ENCODE measurements at regions not wholly inside any gene's neighbourhood (a gene's known extent, or its start where the extent isn't known, plus 50 kb on each side); places are given as distances from the start of the nearest gene placed in this dataset.

DNA sequence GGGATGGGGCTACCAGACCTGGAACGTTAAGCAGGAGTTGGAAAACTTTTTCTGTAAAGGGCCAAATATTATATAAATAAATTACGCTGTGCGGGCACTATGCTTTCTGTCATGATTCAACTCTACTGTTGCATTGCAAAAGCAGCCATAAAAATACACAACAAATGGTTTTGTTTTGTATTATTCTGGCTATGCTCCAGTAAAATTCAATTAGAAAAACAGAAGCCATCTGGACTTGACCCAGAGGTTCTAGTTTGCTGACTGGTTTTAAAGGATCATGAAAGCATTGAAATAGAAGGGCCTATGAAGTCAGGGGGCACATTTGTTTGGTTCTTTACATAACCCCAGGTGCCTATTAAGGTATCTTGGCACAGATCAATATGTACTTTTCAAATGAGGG is 647.4 kb upstream of the LMCD1 start:
- TF ChIP-seq MYC (IDR thresholded peaks at IDR 0.05; ENCODE audit: low read depth, low read length), result no peak
- TF ChIP-seq, protein P1, sequence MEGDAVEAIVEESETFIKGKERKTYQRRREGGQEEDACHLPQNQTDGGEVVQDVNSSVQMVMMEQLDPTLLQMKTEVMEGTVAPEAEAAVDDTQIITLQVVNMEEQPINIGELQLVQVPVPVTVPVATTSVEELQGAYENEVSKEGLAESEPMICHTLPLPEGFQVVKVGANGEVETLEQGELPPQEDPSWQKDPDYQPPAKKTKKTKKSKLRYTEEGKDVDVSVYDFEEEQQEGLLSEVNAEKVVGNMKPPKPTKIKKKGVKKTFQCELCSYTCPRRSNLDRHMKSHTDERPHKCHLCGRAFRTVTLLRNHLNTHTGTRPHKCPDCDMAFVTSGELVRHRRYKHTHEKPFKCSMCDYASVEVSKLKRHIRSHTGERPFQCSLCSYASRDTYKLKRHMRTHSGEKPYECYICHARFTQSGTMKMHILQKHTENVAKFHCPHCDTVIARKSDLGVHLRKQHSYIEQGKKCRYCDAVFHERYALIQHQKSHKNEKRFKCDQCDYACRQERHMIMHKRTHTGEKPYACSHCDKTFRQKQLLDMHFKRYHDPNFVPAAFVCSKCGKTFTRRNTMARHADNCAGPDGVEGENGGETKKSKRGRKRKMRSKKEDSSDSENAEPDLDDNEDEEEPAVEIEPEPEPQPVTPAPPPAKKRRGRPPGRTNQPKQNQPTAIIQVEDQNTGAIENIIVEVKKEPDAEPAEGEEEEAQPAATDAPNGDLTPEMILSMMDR (IDR thresholded peaks at IDR 0.05; ENCODE audit: low read depth, low read length), result no peak
- no peak for TF ChIP-seq POLR2A (IDR thresholded peaks at IDR 0.05; ENCODE audit: extremely low read depth, insufficient read length)
- TF ChIP-seq, protein P2, sequence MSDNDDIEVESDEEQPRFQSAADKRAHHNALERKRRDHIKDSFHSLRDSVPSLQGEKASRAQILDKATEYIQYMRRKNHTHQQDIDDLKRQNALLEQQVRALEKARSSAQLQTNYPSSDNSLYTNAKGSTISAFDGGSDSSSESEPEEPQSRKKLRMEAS (IDR thresholded peaks at IDR 0.05; ENCODE audit: low read depth, low read length), result no peak
- no peak overlapping the region for H3K4me3 ChIP-seq (ENCODE audit: low read depth, low read length)
- no peak for DNase-seq (ENCODE audit: low read depth)

DNA sequence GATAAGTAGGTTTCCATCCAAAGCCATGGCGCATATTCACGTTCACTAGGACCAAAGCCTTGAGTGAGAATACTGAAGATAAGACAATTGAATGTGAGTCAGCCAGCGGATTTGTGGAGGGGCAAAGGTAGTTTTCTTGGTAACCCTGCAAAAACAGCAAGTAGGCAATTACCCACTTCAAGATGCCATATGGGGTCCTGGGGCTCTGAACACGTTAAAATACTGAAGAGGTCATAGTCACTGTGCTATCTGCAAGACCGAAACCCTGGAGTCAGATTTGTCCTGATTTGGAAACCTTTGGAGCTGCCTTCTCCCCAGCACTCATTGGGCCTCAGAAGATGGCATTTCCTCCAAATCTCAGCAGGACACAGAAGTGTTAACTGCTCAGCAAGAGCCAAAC is 646.9 kb upstream of the LMCD1 start:
- no peak overlapping the region for H3K4me3 ChIP-seq (ENCODE audit: low read depth, low read length)
- no peak for DNase-seq (ENCODE audit: low read depth)
- TF ChIP-seq, protein P1 (IDR thresholded peaks at IDR 0.05; ENCODE audit: low read depth, low read length), result no peak

DNA sequence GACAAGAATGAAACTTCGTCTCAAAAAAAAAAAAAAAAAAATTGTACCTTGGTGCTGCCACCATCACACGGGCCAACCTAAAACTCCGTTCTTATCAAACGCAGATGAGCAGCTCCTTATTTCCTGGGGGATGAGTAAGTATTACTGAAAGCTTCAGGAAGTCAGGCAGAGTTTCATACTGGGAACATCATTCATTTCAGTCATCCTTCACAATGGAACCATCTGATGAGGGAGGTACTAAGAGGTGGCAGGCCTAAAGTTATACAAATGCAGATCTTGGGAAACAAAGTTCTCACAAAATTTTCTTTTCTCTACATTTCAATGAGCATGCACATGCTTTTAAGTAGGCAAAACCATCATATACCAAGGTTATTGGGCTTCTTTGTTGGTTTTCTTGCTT is 636.0 kb upstream of the LMCD1 start:
- H3K4me3 ChIP-seq (ENCODE audit: low read depth, low read length), result no peak overlapping the region
- TF ChIP-seq, protein P2 (IDR thresholded peaks at IDR 0.05; ENCODE audit: low read depth, low read length), result no peak
- TF ChIP-seq POLR2A (IDR thresholded peaks at IDR 0.05; ENCODE audit: extremely low read depth, insufficient read length), result no peak
- TF ChIP-seq MYC (IDR thresholded peaks at IDR 0.05; ENCODE audit: low read depth, low read length), result no peak
- TF ChIP-seq, protein P1 (IDR thresholded peaks at IDR 0.05; ENCODE audit: low read depth, low read length), result no peak
- no peak for DNase-seq (ENCODE audit: low read depth)

DNA sequence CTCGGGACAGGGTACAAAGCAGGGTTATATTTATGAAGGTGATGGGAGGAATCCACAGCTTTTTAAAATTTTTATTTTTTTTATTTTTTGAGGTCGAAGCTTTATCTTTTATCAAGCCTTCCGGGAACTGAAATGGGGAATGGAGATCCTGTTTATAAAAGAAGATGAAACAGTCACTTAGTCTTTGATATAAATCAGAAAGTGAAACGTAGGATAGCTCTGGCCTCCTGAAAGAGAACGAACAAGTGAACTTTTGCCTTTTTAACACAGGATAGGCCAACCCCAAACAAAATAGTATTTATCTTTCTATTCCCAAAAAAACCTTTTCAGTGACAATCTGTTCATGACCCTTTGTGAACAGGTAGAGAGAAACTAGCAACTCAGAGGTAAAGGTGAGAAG is 634.0 kb upstream of the LMCD1 start:
- H3K4me3 ChIP-seq (ENCODE audit: low read depth, low read length), result no peak overlapping the region

DNA sequence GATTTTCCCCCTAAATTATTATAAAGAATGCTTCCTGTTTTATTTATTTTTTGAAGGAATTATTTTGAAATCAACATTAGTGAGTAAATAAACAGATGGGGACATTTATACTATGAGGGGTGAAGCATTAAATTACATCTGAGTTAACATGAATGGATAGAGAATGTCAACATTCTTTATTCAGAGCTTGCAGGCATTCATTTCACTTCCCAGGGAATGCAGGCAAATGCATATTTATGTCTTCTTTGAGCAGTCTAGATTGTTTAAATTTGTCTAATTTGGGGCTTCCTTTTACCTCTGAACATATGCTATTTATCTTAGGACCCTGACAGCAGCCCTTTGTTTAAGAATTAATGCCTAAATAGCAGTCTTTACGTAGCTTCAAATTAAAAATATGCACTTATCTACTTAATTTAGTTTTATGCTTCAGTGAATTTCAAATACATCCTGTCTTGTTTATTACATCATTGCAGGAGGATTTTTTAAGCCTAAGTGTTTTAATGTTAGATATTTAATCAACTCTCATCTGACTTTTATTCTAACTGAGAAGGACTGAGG is 630.5 kb upstream of the LMCD1 start:
- TF ChIP-seq, protein P2 (IDR thresholded peaks at IDR 0.05; ENCODE audit: low read depth, low read length), result no peak
- no peak for TF ChIP-seq POLR2A (IDR thresholded peaks at IDR 0.05; ENCODE audit: extremely low read depth, insufficient read length)
- no peak for TF ChIP-seq MYC (IDR thresholded peaks at IDR 0.05; ENCODE audit: low read depth, low read length)
- TF ChIP-seq, protein P1 (IDR thresholded peaks at IDR 0.05; ENCODE audit: low read depth, low read length), result no peak
- H3K4me3 ChIP-seq (ENCODE audit: low read depth, low read length), result no peak overlapping the region
- DNase-seq (ENCODE audit: low read depth), result no peak

More for the DNA sequence above, 634.0 kb upstream of the LMCD1 start:
- no peak for DNase-seq (ENCODE audit: low read depth)
- TF ChIP-seq, protein P1 (IDR thresholded peaks at IDR 0.05; ENCODE audit: low read depth, low read length), result no peak

DNA sequence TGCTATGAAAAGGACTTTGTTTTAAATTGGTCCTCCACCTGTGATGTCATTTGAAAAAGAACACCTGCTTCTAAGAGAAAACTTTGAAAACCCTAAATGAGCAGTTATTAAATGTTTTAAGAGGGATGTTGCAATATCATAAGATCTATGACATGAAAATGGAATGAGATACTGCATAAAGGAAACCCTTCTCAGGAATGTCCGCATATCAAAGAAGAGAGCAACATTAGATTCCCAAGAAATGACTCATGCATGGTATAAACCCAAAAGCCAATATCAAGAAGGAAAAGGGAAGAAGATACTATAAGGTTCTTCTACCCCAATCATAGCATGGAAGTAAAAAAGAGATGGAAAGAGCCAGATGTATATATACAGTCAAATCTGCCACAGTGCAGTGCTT is 627.5 kb upstream of the LMCD1 start:
- TF ChIP-seq MYC (IDR thresholded peaks at IDR 0.05; ENCODE audit: low read depth, low read length), result no peak
- TF ChIP-seq, protein P1 (IDR thresholded peaks at IDR 0.05; ENCODE audit: low read depth, low read length), result no peak
- no peak for TF ChIP-seq POLR2A (IDR thresholded peaks at IDR 0.05; ENCODE audit: extremely low read depth, insufficient read length)
- TF ChIP-seq, protein P2 (IDR thresholded peaks at IDR 0.05; ENCODE audit: low read depth, low read length), result no peak
- H3K4me3 ChIP-seq (ENCODE audit: low read depth, low read length), result no peak overlapping the region
- no peak for DNase-seq (ENCODE audit: low read depth)

Data from NB4 (cell line).